ENCODE measurements at regions not wholly inside any gene's neighbourhood (a gene's known extent, or its start where the extent isn't known, plus 50 kb on each side); places are given as distances from the start of the nearest gene placed in this dataset.

DNA sequence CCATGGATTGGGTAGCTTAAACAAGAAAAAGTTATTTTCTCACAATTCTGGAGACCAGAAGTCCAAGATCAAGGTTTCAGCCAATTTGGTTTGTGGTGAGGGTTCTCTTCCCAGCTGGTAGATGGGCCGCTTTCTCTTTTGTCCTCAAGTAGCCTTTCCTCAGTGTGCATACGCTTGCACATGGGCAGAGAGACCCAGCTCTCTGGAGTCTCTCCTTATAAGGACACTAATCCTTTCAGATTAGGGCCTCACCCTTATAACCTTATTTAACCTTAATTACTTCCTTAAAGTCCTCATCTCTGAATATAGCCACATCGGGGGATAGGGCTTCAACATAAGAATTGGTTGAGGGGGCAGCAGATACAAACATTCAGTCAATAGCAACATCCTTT lies 68.4 kb upstream of the NLK start:
- intact Hi-C loops (cut with micrococcal nuclease), result no loop called here
- whole genome bisulfite sequencing (ENCODE audit: insufficient coverage), result 80% methylated on average over 2 of the region's 3 CpGs
- Histone ChIP-seq H3K4me1 (ENCODE audit: control insufficient read depth in 1 of 2, insufficient read depth in 2 of 2, low read length in 2 of 2) (no peaks in the 10 kb centered on the region), H3K36me3 (replicated peaks in 1 of 2; ENCODE audit: control insufficient read depth in 1 of 2, insufficient read depth in 2 of 2, low read length in 2 of 2) (no peaks in the 10 kb centered on the region), H3K4me2 (replicated peaks; ENCODE audit: extremely low read depth, low read length, poor library complexity, severe bottlenecking) (no peak overlapping the region), H3K9me3 (replicated peaks in 1 of 2; ENCODE audit: control insufficient read depth in 1 of 2, insufficient read depth in 1 of 2, low read length in 2 of 2) (peaks cover 0 to 2% of the 10 kb centered on the region in 2 donors), H3K27me3 (ENCODE audit: control insufficient read depth in 2 of 2, insufficient read depth in 2 of 2, low read length in 2 of 2) (no peaks in the 10 kb centered on the region), H3K79me2 (ENCODE audit: insufficient read depth, low read length) (no peaks in the 10 kb centered on the region), H3K9ac (ENCODE audit: insufficient read depth, low read length, poor library complexity, severe bottlenecking) (no peak overlapping the region), H2AFZ (ENCODE audit: insufficient read depth, low read depth, low read length, poor library complexity, severe bottlenecking) (no peak overlapping the region), H3K27ac (ENCODE audit: low read depth in 1 of 2, low read length in 2 of 2) (no peak overlapping the region), H3K4me3 (replicated peaks in 1 of 3; ENCODE audit: low read depth in 2 of 3, low read length in 3 of 3) (no peak overlapping the region), H4K20me1 (ENCODE audit: insufficient read depth, low read length) (no peaks in the 10 kb centered on the region)
- Mint-ChIP-seq H3K4me1 (no peaks in the 10 kb centered on the region), H3K9me3 (peaks cover 0 to 5% (median 2%) of the 10 kb centered on the region in 7 donors), H3K27me3 (ENCODE audit: low read depth in 3 of 3) (peaks cover 3 to 7% (median 5%) of the 10 kb centered on the region in 3 donors), H3K27ac (no peak overlapping the region), H3K4me3 (no peak overlapping the region), H3K36me3 (no peaks in the 10 kb centered on the region)
- TF ChIP-seq, protein P1, sequence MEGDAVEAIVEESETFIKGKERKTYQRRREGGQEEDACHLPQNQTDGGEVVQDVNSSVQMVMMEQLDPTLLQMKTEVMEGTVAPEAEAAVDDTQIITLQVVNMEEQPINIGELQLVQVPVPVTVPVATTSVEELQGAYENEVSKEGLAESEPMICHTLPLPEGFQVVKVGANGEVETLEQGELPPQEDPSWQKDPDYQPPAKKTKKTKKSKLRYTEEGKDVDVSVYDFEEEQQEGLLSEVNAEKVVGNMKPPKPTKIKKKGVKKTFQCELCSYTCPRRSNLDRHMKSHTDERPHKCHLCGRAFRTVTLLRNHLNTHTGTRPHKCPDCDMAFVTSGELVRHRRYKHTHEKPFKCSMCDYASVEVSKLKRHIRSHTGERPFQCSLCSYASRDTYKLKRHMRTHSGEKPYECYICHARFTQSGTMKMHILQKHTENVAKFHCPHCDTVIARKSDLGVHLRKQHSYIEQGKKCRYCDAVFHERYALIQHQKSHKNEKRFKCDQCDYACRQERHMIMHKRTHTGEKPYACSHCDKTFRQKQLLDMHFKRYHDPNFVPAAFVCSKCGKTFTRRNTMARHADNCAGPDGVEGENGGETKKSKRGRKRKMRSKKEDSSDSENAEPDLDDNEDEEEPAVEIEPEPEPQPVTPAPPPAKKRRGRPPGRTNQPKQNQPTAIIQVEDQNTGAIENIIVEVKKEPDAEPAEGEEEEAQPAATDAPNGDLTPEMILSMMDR (IDR thresholded peaks at IDR 0.05), result no peak
- no peak for DNase-seq

DNA sequence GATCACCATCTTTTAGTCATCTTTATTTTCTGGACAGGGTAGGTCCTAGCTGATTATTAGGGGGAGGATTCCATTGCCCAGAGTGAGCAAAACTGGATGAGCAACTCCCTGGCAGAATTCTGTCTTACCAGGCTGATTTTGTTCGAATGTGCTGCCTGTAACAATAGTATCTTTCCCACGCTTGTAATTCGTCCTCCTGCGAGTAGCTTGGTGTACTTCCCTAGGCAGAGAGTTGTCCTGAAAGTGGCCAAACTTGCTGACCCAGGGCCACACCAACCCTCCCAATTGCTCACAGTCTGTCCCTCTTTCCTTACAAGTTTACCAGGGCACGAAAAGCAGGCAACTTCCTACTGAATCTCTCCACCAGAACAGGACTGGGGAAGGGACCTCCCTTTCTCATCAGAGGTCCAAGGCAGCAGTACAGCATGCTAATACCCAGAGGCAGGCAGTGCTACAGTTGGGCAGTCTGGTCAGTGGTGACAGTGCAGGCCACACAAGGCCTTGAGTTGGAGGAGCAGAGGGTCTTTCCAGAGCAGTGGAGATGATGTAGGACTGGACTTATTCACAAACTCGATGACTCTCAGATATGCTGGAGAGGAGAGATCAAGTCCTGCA lies 67.8 kb upstream of the NLK start:
- H4K20me1 ChIP-seq (ENCODE audit: insufficient read depth, low read length), result no peaks in the 10 kb centered on the region
- no peak overlapping the region for H3K4me2 ChIP-seq (replicated peaks; ENCODE audit: extremely low read depth, low read length, poor library complexity, severe bottlenecking)
- TF ChIP-seq, protein P1 (IDR thresholded peaks at IDR 0.05), result no peak
- H3K4me3 ChIP-seq (replicated peaks in 1 of 3; ENCODE audit: low read depth in 2 of 3, low read length in 3 of 3), result no peak overlapping the region
- no peak overlapping the region for H3K27ac ChIP-seq (ENCODE audit: low read depth in 1 of 2, low read length in 2 of 2)
- no peak overlapping the region for H2AFZ ChIP-seq (ENCODE audit: insufficient read depth, low read depth, low read length, poor library complexity, severe bottlenecking)
- 97% methylated on average over 5 of the region's 6 CpGs for WGBS (ENCODE audit: insufficient coverage)
- Mint-ChIP-seq H3K4me3 (no peak overlapping the region), H3K27me3 (ENCODE audit: low read depth in 3 of 3) (peaks cover 3 to 7% (median 5%) of the 10 kb centered on the region in 3 donors), H3K4me1 (no peaks in the 10 kb centered on the region), H3K36me3 (no peaks in the 10 kb centered on the region), H3K27ac (no peak overlapping the region), H3K9me3 (peaks cover 0 to 5% (median 2%) of the 10 kb centered on the region in 7 donors)
- no peaks in the 10 kb centered on the region for H3K36me3 ChIP-seq (replicated peaks in 1 of 2; ENCODE audit: control insufficient read depth in 1 of 2, insufficient read depth in 2 of 2, low read length in 2 of 2)
- H3K9ac ChIP-seq (ENCODE audit: insufficient read depth, low read length, poor library complexity, severe bottlenecking), result no peak overlapping the region
- no peaks in the 10 kb centered on the region for H3K4me1 ChIP-seq (ENCODE audit: control insufficient read depth in 1 of 2, insufficient read depth in 2 of 2, low read length in 2 of 2)
- intact Hi-C loops (cut with micrococcal nuclease), result no loop called here
- no peaks in the 10 kb centered on the region for H3K27me3 ChIP-seq (ENCODE audit: control insufficient read depth in 2 of 2, insufficient read depth in 2 of 2, low read length in 2 of 2)
- no peak for DNase-seq
- peaks cover 0 to 2% of the 10 kb centered on the region in 2 donors for H3K9me3 ChIP-seq (replicated peaks in 1 of 2; ENCODE audit: control insufficient read depth in 1 of 2, insufficient read depth in 1 of 2, low read length in 2 of 2)
- H3K79me2 ChIP-seq (ENCODE audit: insufficient read depth, low read length), result no peaks in the 10 kb centered on the region

Measured in CD14-positive monocyte (primary cell).